Activated CD4-positive, alpha-beta T cell treated with anti-CD3 and anti-CD28 coated beads, Interleukin-2, Interleukin-6, amounts not matched to agents 100 ng/mL and 50 ng/mL, durations not matched to agents 16 hours and 8 hours (primary cell): ENCODE measurements at regions not wholly inside any gene's neighbourhood (a gene's known extent, or its start where the extent isn't known, plus 50 kb on each side); places are given as distances from the start of the nearest gene placed in this dataset.

Experiments
- DNase-seq: peaks from one replicate; pipeline ENCODE4 v3.0.0-alpha.2; 2020

- DNase-seq, result no peak
Measured at GRCh38 chr10:4215963-4216575, 431.1 kb upstream of the KLF6 start.

GRCh38 chr10:4215485-4215884 lies 430.5 kb upstream of the KLF6 start:
- DNase-seq, result no peak

- DNase-seq, result no peak
Measured at GRCh38 chr10:4214908-4215307, 429.9 kb upstream of the KLF6 start.

GRCh38 chr10:4213441-4213840 lies 428.4 kb upstream of the KLF6 start:
- no peak for DNase-seq

GRCh38 chr10:4212111-4212630 lies 427.2 kb upstream of the KLF6 start:
- no peak for DNase-seq

- no peak for DNase-seq
Measured at GRCh38 chr10:4208499-4208898, 423.5 kb upstream of the KLF6 start.

GRCh38 chr10:4205113-4205512 lies 420.1 kb upstream of the KLF6 start:
- no peak for DNase-seq

- DNase-seq, result no peak
Measured at GRCh38 chr10:4202938-4203337, 417.9 kb upstream of the KLF6 start.

GRCh38 chr10:4201866-4202825 lies 417.1 kb upstream of the KLF6 start:
- no peak for DNase-seq

- DNase-seq, result no peak
Measured at GRCh38 chr10:4199196-4199595, 414.2 kb upstream of the KLF6 start.

GRCh38 chr10:4198216-4198615 lies 413.2 kb upstream of the KLF6 start:
- no peak for DNase-seq

- no peak for DNase-seq
Measured at GRCh38 chr10:4197676-4198075, 412.7 kb upstream of the KLF6 start.

GRCh38 chr10:4196771-4197390 lies 411.9 kb upstream of the KLF6 start:
- no peak for DNase-seq

GRCh38 chr10:4196183-4196582 lies 411.2 kb upstream of the KLF6 start:
- no peak for DNase-seq

GRCh38 chr10:4195213-4195612 lies 410.2 kb upstream of the KLF6 start:
- no peak for DNase-seq

- no peak for DNase-seq
Measured at GRCh38 chr10:4194231-4194630, 409.2 kb upstream of the KLF6 start.

GRCh38 chr10:4191894-4192293 lies 406.9 kb upstream of the KLF6 start:
- DNase-seq, result no peak

- DNase-seq, result no peak
Measured at GRCh38 chr10:4191354-4191753, 406.3 kb upstream of the KLF6 start.

- no peak for DNase-seq
Measured at GRCh38 chr10:4190876-4191275, 405.9 kb upstream of the KLF6 start.

GRCh38 chr10:4189281-4189680 lies 404.3 kb upstream of the KLF6 start:
- no peak for DNase-seq

GRCh38 chr10:4188406-4188805 lies 403.4 kb upstream of the KLF6 start:
- DNase-seq, result no peak

GRCh38 chr10:4186849-4187540 lies 402.0 kb upstream of the KLF6 start:
- no peak for DNase-seq

- DNase-seq, result no peak
Measured at GRCh38 chr10:4183761-4184261, 398.8 kb upstream of the KLF6 start.
